Ishikawa (cell line): ENCODE measurements at regions not wholly inside any gene's neighbourhood (a gene's known extent, or its start where the extent isn't known, plus 50 kb on each side); places are given as distances from the start of the nearest gene placed in this dataset.

Experiments used
- CEBPB ChIP-seq: IDR thresholded peaks from 2 replicates; pipeline ENCODE4 v1.6.1; 2012
- CREB1 ChIP-seq: IDR thresholded peaks from 2 replicates; pipeline ENCODE4 v1.6.1; 2012; ENCODE audit warnings: low read depth
- EGR1 ChIP-seq: IDR thresholded peaks from 2 replicates; pipeline ENCODE4 v1.6.1; 2012
- EP300 ChIP-seq: IDR thresholded peaks from 2 replicates; pipeline ENCODE4 v1.6.1; 2012; ENCODE audit warnings: borderline replicate concordance
- FOXM1 ChIP-seq: IDR thresholded peaks from 2 replicates; pipeline ENCODE4 v1.6.1; 2012; ENCODE audit warnings: low read depth, borderline replicate concordance
- MAX ChIP-seq: IDR thresholded peaks from 2 replicates; pipeline ENCODE4 v1.6.1; 2012
- NFIC ChIP-seq: IDR thresholded peaks from 2 replicates; pipeline ENCODE4 v1.6.1; 2012
- RAD21 ChIP-seq: IDR thresholded peaks from 2 replicates; pipeline ENCODE4 v1.6.1; 2012; ENCODE audit warnings: low read depth
- REST ChIP-seq: IDR thresholded peaks from 2 replicates; pipeline ENCODE4 v1.6.1; 2012; ENCODE audit warnings: low read depth, mild to moderate bottlenecking
- TAF1 ChIP-seq: IDR thresholded peaks from 2 replicates; pipeline ENCODE4 v1.6.1; 2012; ENCODE audit warnings: low read depth, mild to moderate bottlenecking
- TCF12 ChIP-seq: IDR thresholded peaks from 2 replicates; pipeline ENCODE4 v1.6.1; 2012; ENCODE audit warnings: low read depth
- TEAD4 ChIP-seq: IDR thresholded peaks from 2 replicates; pipeline ENCODE4 v1.6.1; 2012
- USF1 ChIP-seq: IDR thresholded peaks from 2 replicates; pipeline ENCODE4 v1.6.1; 2012
- YY1 ChIP-seq: IDR thresholded peaks from 2 replicates; pipeline ENCODE4 v1.6.1; 2012; ENCODE audit warnings: low read depth
- ZBTB7A ChIP-seq: IDR thresholded peaks from 2 replicates; pipeline ENCODE4 v1.6.1; 2012; ENCODE audit warnings: low read depth

- no peak for TF ChIP-seq TEAD4
- peak; percentile 93 for TF ChIP-seq CEBPB
Observed at GRCh38 chr10:132467464-132468149, 70.0 kb upstream of the INPP5A start.

GRCh38 chr10:132468216-132468615 is 69.4 kb upstream of the INPP5A start:
- TF ChIP-seq CREB1, result no peak
- no peak for TF ChIP-seq TEAD4
- TF ChIP-seq YY1, result no peak
- TF ChIP-seq REST, result no peak
- TF ChIP-seq EP300, result no peak
- no peak for TF ChIP-seq MAX
- no peak for TF ChIP-seq RAD21
- TF ChIP-seq TAF1, result no peak
- no peak for TF ChIP-seq FOXM1
- no peak for TF ChIP-seq TCF12
- no peak for TF ChIP-seq CEBPB
- no peak for TF ChIP-seq EGR1
- no peak for TF ChIP-seq NFIC

GRCh38 chr10:132468651-132469050 is 68.9 kb upstream of the INPP5A start:
- TF ChIP-seq FOXM1, result no peak
- no peak for TF ChIP-seq MAX
- no peak for TF ChIP-seq EGR1
- TF ChIP-seq RAD21, result no peak
- TF ChIP-seq TAF1, result no peak
- no peak for TF ChIP-seq NFIC

GRCh38 chr10:132469197-132469884 is 68.2 kb upstream of the INPP5A start:
- TF ChIP-seq YY1 (no peak), ZBTB7A (no peak), EP300 (no peak), RAD21 (no peak; the same call in 1 of the 2 replicates), EGR1 (no peak), MAX (no peak), TEAD4 (no peak)

- TF ChIP-seq TCF12, result no peak
- no peak for TF ChIP-seq CEBPB
- no peak for TF ChIP-seq EP300
- TF ChIP-seq FOXM1, result no peak
- TF ChIP-seq NFIC, result no peak
- no peak for TF ChIP-seq MAX
- no peak for TF ChIP-seq ZBTB7A
- no peak for TF ChIP-seq YY1
- no peak for TF ChIP-seq REST
- TF ChIP-seq USF1, result no peak
- no peak for TF ChIP-seq CREB1
- no peak for TF ChIP-seq TEAD4
- no peak for TF ChIP-seq TAF1
- TF ChIP-seq EGR1, result no peak
- TF ChIP-seq RAD21, result no peak
Observed at GRCh38 chr10:132470410-132471124, 67.0 kb upstream of the INPP5A start.

GRCh38 chr10:132471125-132471451 is 66.5 kb upstream of the INPP5A start:
- TF ChIP-seq TEAD4, result no peak
- TF ChIP-seq RAD21, result no peak
- TF ChIP-seq TCF12, result no peak
- TF ChIP-seq YY1, result no peak
- TF ChIP-seq EGR1, result no peak
- no peak for TF ChIP-seq USF1
- no peak for TF ChIP-seq EP300
- TF ChIP-seq NFIC, result no peak
- no peak for TF ChIP-seq CREB1
- no peak for TF ChIP-seq REST
- no peak for TF ChIP-seq MAX
- no peak for TF ChIP-seq CEBPB
- no peak for TF ChIP-seq ZBTB7A
- no peak for TF ChIP-seq TAF1
- no peak for TF ChIP-seq FOXM1
